HepG2 (cell line): ENCODE measurements at regions not wholly inside any gene's neighbourhood (a gene's known extent, or its start where the extent isn't known, plus 50 kb on each side); places are given as distances from the start of the nearest gene placed in this dataset.

Experiments used
- ATAC-seq: fragments of 200-7000 bp; cut with Tn5 transposase; 3 replicates; pipeline ENCODE4 v1.9.1; 2020; ENCODE audit warnings: mild to moderate bottlenecking, moderate library complexity
- BruUV-seq: library from RNA; stranded (reverse); fragments of 400-500 nt; replicated peaks from 2 replicates; lab custom pipeline; 2021; lab: Mats Ljungman, UMichigan
- CTCF ChIA-PET: fragments of 300-600 bp; formaldehyde crosslinking; extraction: SDS; loops from one replicate; lab custom pipeline; 2021; ENCODE audit warnings: low total read pairs, inconsistent platforms, low intra/inter-chr PET ratio; lab: Yijun Ruan, JAX
- POLR2A ChIA-PET: fragments of 350-600 bp; sonication (Branson Sonifier 250); formaldehyde crosslinking; loops from one replicate; lab custom pipeline; 2020; ENCODE audit warnings: antibody characterized with exemption, inconsistent platforms; lab: Yijun Ruan, JAX
- DNase-seq: peaks from one replicate; pipeline ENCODE4 v3.0.0-alpha.2; 2015; ENCODE audit warnings: low spot score
- FAIRE-seq: peaks from 3 replicates; lab custom pipeline; 2011; peaks lifted over from hg19 to GRCh38; lab: Jason Lieb, UNC
- H2AFZ ChIP-seq: one replicate; pipeline ENCODE4 v1.6.1; 2011; ENCODE audit warnings: low read length, inconsistent platforms
- H3K27ac ChIP-seq: fragments of 300-600 bp; 3 replicates; pipeline ENCODE4 v1.8.0; 2011; ENCODE audit warnings: mixed run types, mild to moderate bottlenecking, mixed read lengths, low read length, inconsistent platforms; ENCODE audit not compliant: insufficient read depth; ENCODE audit errors: extremely low read length
- H3K27me3 ChIP-seq, 2 experiments: fragments of 200-600 bp in 1 of 2; 2 replicates in 1 of 2; 3 replicates in 1 of 2; pipeline versions ENCODE4 v1.6.0 to v1.8.0; 2011; ENCODE audit warnings: low read length in 2 of 2, mild to moderate bottlenecking in 2 of 2, moderate library complexity in 2 of 2, inconsistent platforms in 1 of 2; ENCODE audit not compliant: insufficient read depth in 2 of 2, control insufficient read depth in 1 of 2
- H3K36me3 ChIP-seq, 2 experiments: fragments of 200-600 bp in 1 of 2; replicated peaks in 1 of 2; 2 replicates in 1 of 2; 3 replicates in 1 of 2; pipeline versions ENCODE4 v1.5.1 to v1.8.0; 2011; ENCODE audit warnings: low read length in 2 of 2, inconsistent platforms in 1 of 2; ENCODE audit not compliant: insufficient read depth in 2 of 2, control insufficient read depth in 1 of 2
- H3K4me1 ChIP-seq: 2 replicates; pipeline ENCODE4 v1.5.1; 2012; ENCODE audit warnings: low read length, inconsistent platforms; ENCODE audit not compliant: insufficient read depth
- H3K4me2 ChIP-seq: 2 replicates; pipeline ENCODE4 v1.6.0; 2011; ENCODE audit warnings: low read depth, low read length, inconsistent platforms
- H3K4me3 ChIP-seq, 3 experiments: fragments of 200-600 bp in 1 of 3; sonication (generic), shearing (Covaris generic) in 1 of 3; replicated peaks in 1 of 3; 2 replicates each; pipeline ENCODE4 v1.5.1; 2011 to 2016; ENCODE audit warnings: low read length in 3 of 3, inconsistent platforms in 2 of 3, low read depth in 2 of 3, mild to moderate bottlenecking in 2 of 3, control low read depth in 1 of 3, mixed read lengths in 1 of 3; ENCODE audit not compliant: insufficient read depth in 1 of 3
- H3K79me2 ChIP-seq: one replicate; pipeline ENCODE4 v1.6.1; 2011; ENCODE audit warnings: low read length, inconsistent platforms; ENCODE audit not compliant: insufficient read depth
- H3K9ac ChIP-seq: 2 replicates; pipeline ENCODE4 v1.6.0; 2011; ENCODE audit warnings: mild to moderate bottlenecking, low read depth, low read length, inconsistent platforms; ENCODE audit not compliant: insufficient read depth
- H3K9me3 ChIP-seq: 2 replicates; pipeline ENCODE4 v1.5.1; 2012; ENCODE audit warnings: mild to moderate bottlenecking, low read length
- H4K20me1 ChIP-seq: 2 replicates; pipeline ENCODE4 v1.6.0; 2011; ENCODE audit warnings: inconsistent platforms, mild to moderate bottlenecking, low read length, moderate library complexity; ENCODE audit not compliant: insufficient read depth
- ELK4 ChIP-seq: sonication (generic); formaldehyde crosslinking; IDR thresholded peaks from 2 replicates; pipeline ENCODE4 v1.9.0; 2021; ENCODE audit warnings: missing genetic modification reagents, borderline replicate concordance
- GTF3A ChIP-seq: sonication (generic); formaldehyde crosslinking; conservative IDR thresholded peaks from 2 replicates; pipeline ENCODE4 v1.4.0; 2020; ENCODE audit warnings: mild to moderate bottlenecking, missing genetic modification reagents
- HOXA3 ChIP-seq: sonication (generic); formaldehyde crosslinking; IDR thresholded peaks from 2 replicates; pipeline ENCODE4 v1.5.0; 2020; ENCODE audit warnings: missing genetic modification reagents
- JUND ChIP-seq: sonication (generic); formaldehyde crosslinking; IDR thresholded peaks from 2 replicates; pipeline ENCODE4 v1.8.0; 2022; ENCODE audit warnings: mild to moderate bottlenecking, missing genetic modification reagents
- KAT7 ChIP-seq: IDR thresholded peaks from 2 replicates; pipeline ENCODE4 v1.6.1; 2018; ENCODE audit warnings: borderline replicate concordance, missing compliant biosample characterization
- MED13 ChIP-seq: sonication (generic); formaldehyde crosslinking; IDR thresholded peaks from 2 replicates; pipeline ENCODE4 v1.5.0; 2020; ENCODE audit warnings: missing genetic modification reagents
- POLR2A ChIP-seq, 2 experiments: IDR thresholded peaks; 2 replicates each; pipeline ENCODE4 v1.6.1; 2011; ENCODE audit warnings: low read depth in 2 of 2, low read length in 2 of 2, mild to moderate bottlenecking in 1 of 2, moderate library complexity in 1 of 2; ENCODE audit not compliant: insufficient read depth in 1 of 2
- POLR2G ChIP-seq: fragments of 200-400 bp; formaldehyde crosslinking; IDR thresholded peaks from 2 replicates; pipeline ENCODE4 v1.6.1; 2018; ENCODE audit warnings: mild to moderate bottlenecking, low read depth, low read length, moderate library complexity
- SNAI1 ChIP-seq: sonication (generic); formaldehyde crosslinking; IDR thresholded peaks from 2 replicates; pipeline ENCODE4 v1.5.0; 2020; ENCODE audit warnings: mild to moderate bottlenecking, missing genetic modification reagents, borderline replicate concordance
- SPEN ChIP-seq: sonication (generic); formaldehyde crosslinking; IDR thresholded peaks from 2 replicates; pipeline ENCODE4 v1.5.1; 2020; ENCODE audit warnings: low read depth, mild to moderate bottlenecking, missing genetic modification reagents
- SYNCRIP ChIP-seq: fragments of 200-400 bp; formaldehyde crosslinking; IDR thresholded peaks from 2 replicates; pipeline ENCODE4 v1.6.1; 2018; ENCODE audit warnings: mild to moderate bottlenecking, low read depth, low read length; ENCODE audit not compliant: insufficient read depth
- ZBTB38 ChIP-seq: sonication (generic); formaldehyde crosslinking; IDR thresholded peaks from 2 replicates; pipeline ENCODE4 v1.5.1; 2020; ENCODE audit warnings: mild to moderate bottlenecking, missing genetic modification reagents
- ZBTB7B ChIP-seq: sonication (generic); formaldehyde crosslinking; IDR thresholded peaks from 2 replicates; pipeline ENCODE4 v1.4.0; 2020; ENCODE audit warnings: missing genetic modification reagents
- ZFP91 ChIP-seq: sonication (generic); formaldehyde crosslinking; IDR thresholded peaks from 2 replicates; pipeline ENCODE4 v1.9.0; 2022; ENCODE audit warnings: missing genetic modification reagents, mild to moderate bottlenecking, borderline replicate concordance
- ZNF496 ChIP-seq: sonication (generic); formaldehyde crosslinking; IDR thresholded peaks from 2 replicates; pipeline ENCODE4 v1.8.1; 2023; ENCODE audit warnings: mild to moderate bottlenecking, moderate library complexity, missing genetic modification reagents; ENCODE audit not compliant: insufficient replicate concordance
- ZNF512B ChIP-seq: sonication (generic); formaldehyde crosslinking; IDR thresholded peaks from 2 replicates; pipeline ENCODE4 v1.5.1; 2020; ENCODE audit warnings: missing genetic modification reagents, mild to moderate bottlenecking, borderline replicate concordance
- ZNF552 ChIP-seq: sonication (generic); formaldehyde crosslinking; IDR thresholded peaks from 2 replicates; pipeline ENCODE4 v1.9.0; 2022; ENCODE audit warnings: missing genetic modification reagents, mild to moderate bottlenecking, borderline replicate concordance
- ZNF598 ChIP-seq: sonication (generic); formaldehyde crosslinking; IDR thresholded peaks from 2 replicates; pipeline ENCODE4 v1.5.1; 2020; ENCODE audit warnings: mild to moderate bottlenecking, missing genetic modification reagents, borderline replicate concordance
- WGBS: methylation state at CpG from one replicate; pipeline ENCODE4 v1.1.6; 2017; ENCODE audit warnings: low lambda C conversion rate; 5-methylcytosine and 5-hydroxymethylcytosine counted together
- in situ Hi-C: cut with HindIII; loops from 2 replicates; pipeline ENCODE4 v1.10.0; 2017; ENCODE audit warnings: low pct_unique_long_range_greater_than_20kb; ENCODE audit not compliant: extremely low pct_ligation_motif_present
- intact Hi-C: fragments of 100-400 bp; cut with micrococcal nuclease; formaldehyde crosslinking; loops from one replicate; pipeline ENCODE4 v1.10.0; 2022; ENCODE audit not compliant: unreplicated experiment
- TF ChIP-seq, protein P1 (sequence below): sonication (generic); formaldehyde crosslinking; IDR thresholded peaks from 2 replicates; pipeline ENCODE4 v1.8.1; 2023; ENCODE audit warnings: mild to moderate bottlenecking, missing genetic modification reagents
- TF ChIP-seq, protein P2 (sequence below): sonication (generic); IDR thresholded peaks from 2 replicates; pipeline ENCODE4 v1.6.1; 2016; ENCODE audit warnings: low read depth, borderline replicate concordance

GRCh38 chr2:181774685-181775084, 94.4 kb upstream of the NEUROD1 start:
- intact Hi-C loops = no loop called here
- H3K27me3 ChIP-seq = no peaks in the 10 kb centered on the region; a peak in 1 of 5 replicates
- H3K27ac ChIP-seq = no peak overlapping the region
- no peak overlapping the region for H3K4me3 ChIP-seq
- H3K9me3 ChIP-seq = no peaks in the 10 kb centered on the region
- no peak overlapping the region for H3K4me2 ChIP-seq
- in situ Hi-C loops = no loop called here
- no peak overlapping the region for H2AFZ ChIP-seq
- no peaks in the 10 kb centered on the region for H4K20me1 ChIP-seq
- FAIRE-seq (no peak), DNase-seq (no peak), ATAC-seq (no peak)
- CTCF ChIA-PET = no interaction called here
- TF ChIP-seq JUND (CRISPR knock-in tag) (no peak), MED13 (no peak), ZNF598 (CRISPR knock-in tag) (no peak), ELK4 (CRISPR knock-in tag) (no peak), SNAI1 (CRISPR knock-in tag) (no peak), ZNF496 (CRISPR knock-in tag) (no peak), ZNF512B (no peak), SPEN (CRISPR knock-in tag) (no peak), KAT7 (CRISPR knock-in tag) (no peak), SYNCRIP (no peak), ZBTB38 (CRISPR knock-in tag) (no peak), POLR2A (IDR thresholded peaks at IDR 0.05; ENCODE audit: insufficient read depth in 1 of 2, low read depth in 2 of 2, low read length in 2 of 2) (no peak), ZBTB7B (CRISPR knock-in tag) (no peak), GTF3A (CRISPR knock-in tag) (no peak), ZNF552 (CRISPR knock-in tag) (no peak), POLR2G (no peak), ZFP91 (no peak), HOXA3 (no peak)
- TF ChIP-seq, protein P1, sequence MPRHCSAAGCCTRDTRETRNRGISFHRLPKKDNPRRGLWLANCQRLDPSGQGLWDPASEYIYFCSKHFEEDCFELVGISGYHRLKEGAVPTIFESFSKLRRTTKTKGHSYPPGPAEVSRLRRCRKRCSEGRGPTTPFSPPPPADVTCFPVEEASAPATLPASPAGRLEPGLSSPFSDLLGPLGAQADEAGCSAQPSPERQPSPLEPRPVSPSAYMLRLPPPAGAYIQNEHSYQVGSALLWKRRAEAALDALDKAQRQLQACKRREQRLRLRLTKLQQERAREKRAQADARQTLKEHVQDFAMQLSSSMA = no peak
- TF ChIP-seq, protein P2, sequence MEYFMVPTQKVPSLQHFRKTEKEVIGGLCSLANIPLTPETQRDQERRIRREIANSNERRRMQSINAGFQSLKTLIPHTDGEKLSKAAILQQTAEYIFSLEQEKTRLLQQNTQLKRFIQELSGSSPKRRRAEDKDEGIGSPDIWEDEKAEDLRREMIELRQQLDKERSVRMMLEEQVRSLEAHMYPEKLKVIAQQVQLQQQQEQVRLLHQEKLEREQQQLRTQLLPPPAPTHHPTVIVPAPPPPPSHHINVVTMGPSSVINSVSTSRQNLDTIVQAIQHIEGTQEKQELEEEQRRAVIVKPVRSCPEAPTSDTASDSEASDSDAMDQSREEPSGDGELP = no peak
- WGBS = 39% methylated on average over 4 of the region's 4 CpGs
- H3K79me2 ChIP-seq = no peaks in the 10 kb centered on the region
- no peak overlapping the region for H3K9ac ChIP-seq
- H3K36me3 ChIP-seq = no peaks in the 10 kb centered on the region
- BruUV-seq = no TSS peak
- POLR2A ChIA-PET = no interaction called here
- H3K4me1 ChIP-seq = peaks cover 12% of the 10 kb centered on the region
